ENCODE measurements at regions not wholly inside any gene's neighbourhood (a gene's known extent, or its start where the extent isn't known, plus 50 kb on each side); places are given as distances from the start of the nearest gene placed in this dataset.
A peak's percentile ranks its signal among the peaks of the same experiment; 100 is the strongest.

- FAIRE-seq (no peak), DNase-seq (ENCODE audit: low spot score in 2 of 2) (no peak)
Measured at GRCh38 chr2:144896341-144896740, 376.4 kb upstream of the ZEB2 start.

DNA sequence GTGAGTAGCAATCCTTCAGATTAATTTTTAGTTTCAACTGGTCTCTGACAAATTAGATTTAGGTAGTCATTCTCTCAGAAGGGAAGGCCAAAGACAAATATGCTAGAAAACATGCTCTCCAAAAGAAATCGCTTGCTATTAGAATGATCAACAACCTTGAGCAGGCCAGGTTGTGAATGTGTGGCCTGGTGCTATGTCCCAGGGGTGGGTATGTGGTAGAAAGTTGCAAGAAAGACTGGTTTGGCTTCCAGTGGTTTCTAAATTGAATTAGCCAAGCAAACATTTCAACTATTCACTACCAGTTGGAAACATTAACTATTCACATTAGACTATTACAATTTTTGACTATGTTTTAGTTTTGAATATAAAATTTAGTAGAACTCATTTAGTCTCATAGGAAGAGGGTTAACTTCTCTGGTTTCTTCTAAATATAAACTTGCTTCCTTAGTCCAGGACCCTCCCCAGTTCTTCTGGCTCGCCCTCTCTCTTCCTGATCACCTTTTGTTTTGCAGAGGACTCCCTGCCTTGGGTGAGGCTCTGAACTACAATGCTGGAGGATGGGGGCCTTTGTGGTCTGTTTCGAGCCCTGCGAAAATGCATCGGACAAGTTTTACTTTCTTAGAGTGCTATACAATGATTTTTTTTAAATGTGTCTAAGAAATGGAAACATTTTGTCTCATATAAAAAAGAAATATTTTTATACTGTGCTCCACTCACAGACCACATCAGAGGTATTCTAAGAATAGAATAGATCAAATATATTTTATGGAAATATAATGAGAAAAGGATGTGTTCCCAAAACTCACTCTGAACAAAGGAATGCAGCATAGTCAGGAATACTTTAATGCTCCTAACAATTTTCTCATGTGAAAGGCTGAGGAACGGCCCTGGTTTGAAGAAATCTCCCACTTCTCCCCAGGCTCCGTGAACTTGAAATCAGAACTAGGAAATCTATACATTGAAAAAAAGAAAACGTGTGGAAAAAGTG, 375.0 kb upstream of the ZEB2 start:
- FAIRE-seq (no peak), DNase-seq (ENCODE audit: low spot score in 2 of 2) (no peak)

DNA sequence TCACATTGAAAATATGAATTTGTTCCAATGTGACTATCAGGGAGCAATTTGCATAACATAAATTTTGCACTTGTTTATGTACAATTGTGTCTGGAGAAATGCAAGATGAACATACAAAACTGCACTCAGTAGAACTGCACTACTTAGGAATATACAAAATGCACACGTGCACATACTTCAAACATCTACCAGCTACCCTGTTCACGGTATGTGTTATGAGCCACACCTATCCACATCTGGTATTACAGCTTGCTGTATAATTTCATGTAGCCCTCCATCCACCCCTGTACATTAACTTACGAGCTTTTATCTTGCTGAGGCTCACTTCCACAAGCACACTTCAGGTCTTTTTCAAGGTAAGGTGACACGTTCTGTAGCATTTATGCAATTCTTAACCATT, 373.5 kb upstream of the ZEB2 start:
- no peak for DNase-seq (ENCODE audit: low spot score in 2 of 2)
- no peak for FAIRE-seq

DNA sequence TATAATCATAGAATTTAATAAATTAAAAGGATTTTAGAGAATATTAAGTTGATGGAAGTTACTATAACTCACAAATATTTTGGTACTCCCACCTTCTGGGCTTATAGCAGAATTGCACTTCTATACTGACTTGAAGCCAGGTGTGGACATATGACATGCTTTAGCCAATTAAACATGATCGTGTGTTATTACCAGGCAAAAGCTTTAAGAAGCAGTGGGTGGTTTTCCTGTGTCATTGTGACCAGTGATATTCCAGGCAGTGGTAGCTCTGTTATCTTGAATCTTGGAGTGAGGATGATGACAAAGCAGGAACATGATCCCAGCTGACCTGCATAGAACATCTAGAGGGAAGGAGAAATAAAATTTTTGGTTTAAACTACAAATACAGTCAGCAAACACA, 370.9 kb upstream of the ZEB2 start:
- no peak for DNase-seq (ENCODE audit: low spot score in 2 of 2)
- FAIRE-seq = no peak

DNA sequence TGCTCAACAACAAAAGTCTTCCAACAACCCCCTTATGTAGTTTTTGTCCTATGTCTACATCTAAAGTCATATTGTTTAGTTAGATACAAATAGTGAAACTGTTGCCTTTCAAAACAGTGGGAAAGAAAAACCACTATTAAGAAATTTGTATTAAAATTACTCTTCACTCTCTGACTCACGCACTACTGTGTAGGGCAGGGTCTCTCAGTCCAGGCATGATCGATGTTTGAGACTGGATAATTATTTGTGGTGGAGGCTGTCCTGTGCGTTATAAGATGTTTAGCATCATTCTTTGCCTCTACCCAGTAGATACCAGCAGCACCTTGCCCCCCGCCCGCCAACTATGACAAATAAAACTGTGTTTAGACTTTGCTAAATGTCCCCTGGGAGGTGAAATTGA, 369.4 kb upstream of the ZEB2 start:
- DNase-seq (ENCODE audit: low spot score in 2 of 2) (no peak), FAIRE-seq (no peak)

- FAIRE-seq = no peak
- DNase-seq (ENCODE audit: low spot score in 2 of 2) = no peak
Measured at GRCh38 chr2:144886862-144887261, 366.9 kb upstream of the ZEB2 start.

- FAIRE-seq (no peak), DNase-seq (ENCODE audit: low spot score in 2 of 2) (no peak)
Measured at GRCh38 chr2:144877893-144878292, 358.0 kb upstream of the ZEB2 start.

- FAIRE-seq (no peak), DNase-seq (ENCODE audit: low spot score in 2 of 2) (no peak)
Measured at GRCh38 chr2:144876013-144876412, 356.1 kb upstream of the ZEB2 start.

- FAIRE-seq (no peak), DNase-seq (ENCODE audit: low spot score in 2 of 2) (no peak)
Measured at GRCh38 chr2:144875290-144875969, 355.5 kb upstream of the ZEB2 start.

- DNase-seq (ENCODE audit: low spot score in 2 of 2) (no peak), FAIRE-seq (no peak)
Measured at GRCh38 chr2:144865670-144866069, 345.8 kb upstream of the ZEB2 start.

DNA sequence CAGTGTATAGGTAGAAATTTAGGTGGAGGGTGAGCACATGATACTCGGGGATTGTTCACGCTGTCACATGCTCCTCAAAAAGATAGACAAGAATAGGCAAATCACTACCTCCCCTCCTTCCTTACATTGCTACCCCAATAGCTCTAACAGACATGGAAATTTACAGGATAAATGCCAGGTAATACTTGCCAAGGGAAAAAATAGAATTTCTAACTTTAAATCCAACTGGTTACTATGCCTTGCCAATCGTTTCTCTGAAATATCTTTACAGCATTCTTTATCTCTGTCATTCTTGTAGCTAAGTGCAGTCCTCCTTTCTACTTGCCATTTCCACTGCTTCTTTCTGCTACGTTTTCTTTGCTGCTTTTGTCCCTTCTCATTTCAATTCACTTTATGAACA, 339.8 kb upstream of the ZEB2 start:
- DNase-seq (ENCODE audit: low spot score in 2 of 2) (no peak), FAIRE-seq (no peak)

DNA sequence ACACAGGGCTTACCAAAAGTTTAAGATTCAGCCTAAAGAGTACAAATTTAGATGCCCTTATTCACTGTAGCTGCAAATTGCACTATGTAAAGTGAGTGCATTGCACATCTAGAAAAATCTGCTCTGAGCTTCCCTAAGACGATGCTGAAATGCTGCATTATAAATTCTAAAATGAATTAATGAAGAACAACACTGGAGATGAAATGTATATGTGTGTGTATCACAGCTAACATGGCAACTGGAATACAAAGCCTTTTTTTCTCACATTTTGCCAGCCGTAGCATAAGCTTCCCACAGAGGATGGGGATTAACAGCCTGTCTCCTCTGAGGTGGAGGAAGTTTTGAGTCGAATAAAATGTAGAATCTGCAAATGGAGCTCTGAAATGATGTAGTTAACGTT, 338.3 kb upstream of the ZEB2 start:
- no peak for DNase-seq (ENCODE audit: low spot score in 2 of 2)
- no peak for FAIRE-seq

- DNase-seq (ENCODE audit: low spot score in 2 of 2) (no peak), FAIRE-seq (no peak)
Measured at GRCh38 chr2:144854596-144854995, 334.7 kb upstream of the ZEB2 start.

GRCh38 chr2:144849612-144850011, 329.7 kb upstream of the ZEB2 start:
- no peak for FAIRE-seq
- DNase-seq (ENCODE audit: low spot score in 2 of 2) = no peak

DNA sequence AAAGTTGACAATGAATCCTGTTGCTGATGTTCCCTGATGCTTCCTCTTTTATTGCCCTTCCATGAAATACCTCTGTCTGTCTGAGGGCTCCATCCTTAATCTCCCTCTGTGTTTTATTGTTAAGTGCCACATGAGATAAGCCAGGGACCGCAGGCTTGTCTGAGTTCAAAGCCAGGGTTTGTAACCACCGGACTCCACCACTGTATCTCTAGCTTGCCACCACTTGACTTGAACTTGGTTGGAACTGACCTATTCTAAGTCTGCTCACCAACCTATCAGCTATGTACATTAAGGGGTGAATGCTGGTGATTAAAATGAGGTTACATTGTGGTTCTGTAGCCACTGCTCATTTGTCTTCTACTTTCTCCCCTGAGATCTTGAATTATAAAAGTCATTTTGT, 328.5 kb upstream of the ZEB2 start:
- FAIRE-seq = no peak
- DNase-seq (ENCODE audit: low spot score in 2 of 2) = no peak

DNA sequence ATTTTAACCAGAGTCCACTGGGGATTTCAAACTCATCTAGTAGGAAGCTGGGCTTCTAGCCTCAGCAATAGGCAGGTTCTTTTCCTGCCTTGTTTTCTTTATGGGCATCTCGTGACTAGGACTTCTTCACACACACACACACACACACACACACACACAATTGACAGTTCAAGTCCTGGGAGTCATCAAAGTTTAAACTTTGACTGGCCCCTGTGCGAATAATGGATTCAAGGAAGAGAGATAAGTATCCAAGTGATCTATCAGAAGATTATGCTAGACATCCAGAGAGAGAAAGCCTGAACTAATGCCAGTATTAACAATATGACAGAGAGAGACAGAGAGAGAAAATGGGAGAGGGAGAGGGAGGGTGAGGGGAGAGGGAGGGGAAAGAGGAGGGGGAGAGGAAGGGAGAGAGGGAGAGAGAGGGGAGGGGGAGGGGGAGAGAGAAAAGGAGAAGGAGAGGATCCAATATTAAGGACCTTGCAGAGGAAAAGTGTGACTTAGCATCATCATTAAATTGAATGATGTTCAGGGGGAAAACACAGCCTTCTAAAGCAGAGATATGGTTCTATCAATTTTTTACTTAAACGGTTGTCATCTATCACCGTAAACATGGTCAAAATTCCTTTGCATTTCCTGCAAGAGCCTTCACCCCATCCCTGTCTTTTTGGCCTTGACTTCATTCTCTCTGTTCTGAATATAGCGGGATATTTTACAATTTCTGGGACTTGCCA, 327.6 kb upstream of the ZEB2 start:
- DNase-seq (ENCODE audit: low spot score in 2 of 2) (no peak), FAIRE-seq (no peak)

DNA sequence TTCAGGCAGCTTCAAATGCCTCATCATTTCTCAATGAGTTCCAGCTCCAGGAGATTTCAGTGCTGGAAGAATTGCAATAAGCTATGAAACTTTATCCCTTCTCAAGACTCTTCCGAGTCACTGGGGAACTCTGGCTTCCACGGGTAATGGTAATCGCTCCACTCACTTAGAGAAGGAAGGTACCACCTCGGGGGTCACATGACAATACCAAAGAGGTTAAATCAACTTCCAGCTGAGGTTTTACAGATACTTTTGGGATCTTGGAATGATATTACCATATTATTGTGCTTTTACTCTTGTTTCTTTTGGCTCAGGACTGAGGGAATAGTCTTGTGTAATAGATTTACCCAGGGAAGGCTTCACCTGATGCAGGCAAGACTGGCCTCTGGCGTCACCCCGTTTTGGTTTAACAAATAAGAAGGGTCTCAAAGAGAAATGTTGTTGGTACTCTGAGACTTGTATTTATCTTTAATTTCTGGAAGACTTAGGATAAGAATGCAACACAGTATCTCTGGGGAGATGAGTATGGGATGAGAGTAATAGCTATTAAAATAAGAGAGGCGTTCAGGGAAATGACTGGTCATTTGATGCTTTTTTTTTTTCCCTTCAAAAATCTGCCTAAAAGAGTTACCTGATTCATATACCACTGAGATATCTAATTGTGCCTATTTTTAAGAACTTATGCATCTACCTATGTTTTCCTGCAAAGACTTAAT, 316.9 kb upstream of the ZEB2 start:
- no peak for FAIRE-seq
- DNase-seq (ENCODE audit: low spot score in 2 of 2) = no peak

DNA sequence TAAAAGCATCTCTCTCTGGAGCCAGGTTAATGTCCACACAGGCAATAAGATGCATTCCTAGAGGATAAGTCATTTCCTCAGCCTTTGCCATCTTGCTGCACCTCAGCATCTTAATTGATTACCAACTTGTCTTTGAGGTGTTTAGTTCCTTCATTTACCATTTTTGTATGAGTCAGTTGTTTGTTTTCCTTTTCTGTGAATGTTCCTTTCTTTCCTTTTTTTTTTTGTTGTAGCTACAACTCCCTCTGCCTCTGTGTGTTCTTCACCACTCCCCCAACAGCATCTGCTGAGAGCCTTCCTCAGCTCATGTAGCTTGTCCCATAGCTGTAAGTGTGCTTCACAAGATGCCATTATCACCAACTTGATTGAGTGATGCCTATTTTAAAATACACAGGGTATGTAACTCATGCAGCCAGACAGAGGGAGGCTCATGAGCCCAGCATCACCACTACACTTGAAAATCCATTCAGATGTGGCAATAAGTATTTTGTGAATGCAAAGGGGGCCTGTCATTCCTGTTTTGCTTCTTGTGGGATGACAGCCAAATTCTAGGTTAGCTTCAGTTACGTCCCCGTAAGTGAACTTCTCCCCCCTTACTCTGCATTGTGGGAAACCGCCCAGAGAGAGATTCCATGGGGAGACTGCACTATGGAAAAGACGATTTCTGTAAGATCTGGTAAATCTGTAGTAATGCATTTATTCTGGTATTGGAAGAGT, 315.9 kb upstream of the ZEB2 start:
- FAIRE-seq = no peak
- no peak for DNase-seq (ENCODE audit: low spot score in 2 of 2)

DNA sequence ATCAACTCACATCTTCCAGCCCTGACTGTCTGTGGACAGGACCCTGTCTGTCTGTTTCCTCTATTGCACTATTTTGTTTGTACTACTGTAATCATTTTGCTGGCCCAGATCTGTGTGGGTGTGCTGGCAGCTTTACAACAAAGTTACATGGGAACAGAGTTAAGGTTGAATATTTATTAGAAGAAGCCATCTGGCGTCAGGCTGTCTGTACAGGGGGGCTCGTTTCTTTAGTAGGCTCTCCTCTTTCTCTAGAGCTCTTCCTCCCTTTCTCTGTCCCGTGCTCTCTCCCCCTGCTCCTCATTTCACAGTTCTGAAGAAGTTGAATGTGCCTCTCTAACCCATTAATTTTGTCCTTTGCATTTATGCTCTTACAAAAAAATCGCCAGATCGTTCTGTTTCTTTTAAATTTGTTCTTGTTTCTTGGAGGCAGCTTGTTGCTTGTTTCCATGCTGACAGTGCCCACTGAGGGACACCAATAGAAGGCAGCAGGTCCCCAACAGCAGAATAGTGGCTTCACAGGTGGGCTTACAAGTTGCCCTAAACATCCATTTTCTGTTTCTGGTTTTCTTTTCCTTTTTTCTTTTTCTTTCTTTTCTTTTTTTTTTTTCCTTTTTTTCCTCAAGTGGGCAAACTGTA, 315.2 kb upstream of the ZEB2 start:
- peak in 1 of 2 donors; percentile 4 for DNase-seq (ENCODE audit: low spot score in 2 of 2)
- no peak for FAIRE-seq
